SK-N-SH (cell line): ENCODE measurements at regions not wholly inside any gene's neighbourhood (a gene's known extent, or its start where the extent isn't known, plus 50 kb on each side); places are given as distances from the start of the nearest gene placed in this dataset.

Source experiments
- CTCF ChIP-seq: fragments of 200-600 bp; sonication (generic); IDR thresholded peaks from 2 replicates; pipeline ENCODE4 v1.6.1; 2017; ENCODE audit warnings: antibody characterized with exemption, mild to moderate bottlenecking, moderate library complexity
- REST ChIP-seq: IDR thresholded peaks from 2 replicates; pipeline ENCODE4 v1.6.1; 2012; ENCODE audit warnings: mild to moderate bottlenecking, low read depth, low read length, moderate library complexity

- no peak for TF ChIP-seq CTCF
- TF ChIP-seq REST = no peak
Observed at GRCh38 chr2:43115881-43116280, 110.5 kb downstream of the ZFP36L2 start.
